ENCODE measurements at regions not wholly inside any gene's neighbourhood (a gene's known extent, or its start where the extent isn't known, plus 50 kb on each side); places are given as distances from the start of the nearest gene placed in this dataset.

- no peak for DNase-seq (ENCODE audit: low read depth, low spot score)
These were observed 91.2 kb upstream of the LDAH start for GRCh38 chr2:20914087-20914486.

- DNase-seq (ENCODE audit: low read depth, low spot score) = no peak
These were observed 90.6 kb upstream of the LDAH start for GRCh38 chr2:20913491-20913890.

GRCh38 chr2:20900052-20900636 lies 77.2 kb upstream of the LDAH start:
- no peak for DNase-seq (ENCODE audit: low read depth, low spot score)

- DNase-seq (ENCODE audit: low read depth, low spot score) = no peak
These were observed 75.1 kb upstream of the LDAH start for GRCh38 chr2:20897874-20898453.

GRCh38 chr2:20897047-20897446 lies 74.1 kb upstream of the LDAH start:
- no peak for DNase-seq (ENCODE audit: low read depth, low spot score)

GRCh38 chr2:20884829-20885228 lies 61.9 kb upstream of the LDAH start:
- DNase-seq (ENCODE audit: low read depth, low spot score) = no peak

GRCh38 chr2:20882466-20883170 lies 59.7 kb upstream of the LDAH start:
- no peak for DNase-seq (ENCODE audit: low read depth, low spot score)

GRCh38 chr2:20880221-20880771 lies 57.4 kb upstream of the LDAH start:
- no peak for DNase-seq (ENCODE audit: low read depth, low spot score)

GRCh38 chr2:20879221-20879620 lies 56.3 kb upstream of the LDAH start:
- DNase-seq (ENCODE audit: low read depth, low spot score) = no peak

GRCh38 chr2:20877960-20878359 lies 55.1 kb upstream of the LDAH start:
- DNase-seq (ENCODE audit: low read depth, low spot score) = no peak
